OCI-LY1 (cell line): ENCODE measurements at regions not wholly inside any gene's neighbourhood (a gene's known extent, or its start where the extent isn't known, plus 50 kb on each side); places are given as distances from the start of the nearest gene placed in this dataset.

Source experiments
- CTCF ChIP-seq: fragments of 200-600 bp; sonication (generic), shearing (Covaris generic); IDR thresholded peaks from 2 replicates; pipeline ENCODE4 v1.5.1; 2017; ENCODE audit warnings: mild to moderate bottlenecking, antibody characterized with exemption, low read length, moderate library complexity, mixed read lengths
- EZH2 ChIP-seq: fragments of 200-600 bp; sonication (generic), shearing (Covaris generic); IDR thresholded peaks from 2 replicates; pipeline ENCODE4 v1.8.0; 2017; ENCODE audit warnings: borderline replicate concordance, mixed run types, mild to moderate bottlenecking, antibody characterized with exemption, low read length, moderate library complexity, mixed read lengths

- TF ChIP-seq CTCF (no peak), EZH2 (no peak)
These were observed 63.3 kb upstream of the DAPK1 start for GRCh38 chr9:87434366-87434765.
